ENCODE measurements at regions not wholly inside any gene's neighbourhood (a gene's known extent, or its start where the extent isn't known, plus 50 kb on each side); places are given as distances from the start of the nearest gene placed in this dataset.

GRCh38 chrX:7263961-7264360 is 116.0 kb upstream of the PUDP start:
- no peaks in the 10 kb centered on the region for H3K36me3 ChIP-seq (ENCODE audit: control insufficient read depth, insufficient read depth, low read length)
- DNase-seq: no peak
- no peak overlapping the region for H2AK5ac ChIP-seq (ENCODE audit: low read length)
- no peak overlapping the region for H3K4ac ChIP-seq (ENCODE audit: low read depth, low read length)
- H4K8ac ChIP-seq (ENCODE audit: low read depth, low read length): no peak overlapping the region
- no peak overlapping the region for H3K23ac ChIP-seq (ENCODE audit: low read length)
- H3K56ac ChIP-seq (ENCODE audit: low read length): no peak overlapping the region
- no peak overlapping the region for H3K9ac ChIP-seq (ENCODE audit: low read length)
- H3K79me2 ChIP-seq (ENCODE audit: control insufficient read depth, insufficient read depth, low read length): no peaks in the 10 kb centered on the region
- no peak overlapping the region for H2BK5ac ChIP-seq (ENCODE audit: low read length)
- no CpG with 5 or more reads among the region's 3 CpGs for WGBS (ENCODE audit: extremely low coverage, insufficient coverage, low lambda C conversion rate)
- no peak overlapping the region for H3K4me3 ChIP-seq (ENCODE audit: low read length)
- H2BK120ac ChIP-seq (ENCODE audit: low read depth, low read length): no peak overlapping the region
- H2BK15ac ChIP-seq (replicated peaks; ENCODE audit: low read depth): no peak overlapping the region
- no peaks in the 10 kb centered on the region for H3K79me1 ChIP-seq (ENCODE audit: low read length)
- H3K4me2 ChIP-seq (ENCODE audit: low read length): no peak overlapping the region
- no peaks in the 10 kb centered on the region for H3K4me1 ChIP-seq (ENCODE audit: control insufficient read depth, low read depth, low read length)
- H3K18ac ChIP-seq (ENCODE audit: low read length): no peak overlapping the region
- H3K27me3 ChIP-seq (ENCODE audit: insufficient read depth, low read length, poor library complexity): no peaks in the 10 kb centered on the region
- no peak overlapping the region for H3K27ac ChIP-seq (ENCODE audit: low read depth, low read length)
- H4K5ac ChIP-seq (ENCODE audit: low read length): no peak overlapping the region

GRCh38 chrX:7263330-7263729 is 115.4 kb upstream of the PUDP start:
- H3K4me2 ChIP-seq (ENCODE audit: low read length): no peak overlapping the region
- H3K27ac ChIP-seq (ENCODE audit: low read depth, low read length): no peak overlapping the region
- DNase-seq: no peak
- no peak overlapping the region for H2BK120ac ChIP-seq (ENCODE audit: low read depth, low read length)
- H3K23ac ChIP-seq (ENCODE audit: low read length): no peak overlapping the region
- no peaks in the 10 kb centered on the region for H3K4me1 ChIP-seq (ENCODE audit: control insufficient read depth, low read depth, low read length)
- H3K56ac ChIP-seq (ENCODE audit: low read length): no peak overlapping the region
- H3K36me3 ChIP-seq (ENCODE audit: control insufficient read depth, insufficient read depth, low read length): no peaks in the 10 kb centered on the region
- H3K4ac ChIP-seq (ENCODE audit: low read depth, low read length): no peak overlapping the region
- H2AK5ac ChIP-seq (ENCODE audit: low read length): no peak overlapping the region
- H4K8ac ChIP-seq (ENCODE audit: low read depth, low read length): no peak overlapping the region
- H3K4me3 ChIP-seq (ENCODE audit: low read length): no peak overlapping the region
- H2BK5ac ChIP-seq (ENCODE audit: low read length): no peak overlapping the region
- H4K5ac ChIP-seq (ENCODE audit: low read length): no peak overlapping the region
- no CpG with 5 or more reads among the region's 5 CpGs for WGBS (ENCODE audit: extremely low coverage, insufficient coverage, low lambda C conversion rate)
- H2BK15ac ChIP-seq (replicated peaks; ENCODE audit: low read depth): no peak overlapping the region
- H3K9ac ChIP-seq (ENCODE audit: low read length): no peak overlapping the region
- no peaks in the 10 kb centered on the region for H3K79me2 ChIP-seq (ENCODE audit: control insufficient read depth, insufficient read depth, low read length)
- no peaks in the 10 kb centered on the region for H3K79me1 ChIP-seq (ENCODE audit: low read length)
- H3K18ac ChIP-seq (ENCODE audit: low read length): no peak overlapping the region
- H3K27me3 ChIP-seq (ENCODE audit: insufficient read depth, low read length, poor library complexity): no peaks in the 10 kb centered on the region

GRCh38 chrX:7262551-7262950 is 114.6 kb upstream of the PUDP start:
- no peak overlapping the region for H2AK5ac ChIP-seq (ENCODE audit: low read length)
- H3K4me2 ChIP-seq (ENCODE audit: low read length): no peak overlapping the region
- DNase-seq: no peak
- no peaks in the 10 kb centered on the region for H3K79me1 ChIP-seq (ENCODE audit: low read length)
- H4K5ac ChIP-seq (ENCODE audit: low read length): no peak overlapping the region
- H3K4me1 ChIP-seq (ENCODE audit: control insufficient read depth, low read depth, low read length): no peaks in the 10 kb centered on the region
- no peak overlapping the region for H3K9ac ChIP-seq (ENCODE audit: low read length)
- no peak overlapping the region for H2BK15ac ChIP-seq (replicated peaks; ENCODE audit: low read depth)
- H2BK5ac ChIP-seq (ENCODE audit: low read length): no peak overlapping the region
- H2BK120ac ChIP-seq (ENCODE audit: low read depth, low read length): no peak overlapping the region
- H3K4ac ChIP-seq (ENCODE audit: low read depth, low read length): no peak overlapping the region
- H3K27ac ChIP-seq (ENCODE audit: low read depth, low read length): no peak overlapping the region
- no peaks in the 10 kb centered on the region for H3K27me3 ChIP-seq (ENCODE audit: insufficient read depth, low read length, poor library complexity)
- H3K23ac ChIP-seq (ENCODE audit: low read length): no peak overlapping the region
- H3K79me2 ChIP-seq (ENCODE audit: control insufficient read depth, insufficient read depth, low read length): no peaks in the 10 kb centered on the region
- no peak overlapping the region for H4K8ac ChIP-seq (ENCODE audit: low read depth, low read length)
- H3K18ac ChIP-seq (ENCODE audit: low read length): no peak overlapping the region
- H3K4me3 ChIP-seq (ENCODE audit: low read length): no peak overlapping the region
- no peaks in the 10 kb centered on the region for H3K36me3 ChIP-seq (ENCODE audit: control insufficient read depth, insufficient read depth, low read length)
- H3K56ac ChIP-seq (ENCODE audit: low read length): no peak overlapping the region

GRCh38 chrX:7261672-7262332 is 113.8 kb upstream of the PUDP start:
- H3K79me1 ChIP-seq (ENCODE audit: low read length): no peaks in the 10 kb centered on the region
- no CpG with 5 or more reads among the region's 5 CpGs for WGBS (ENCODE audit: extremely low coverage, insufficient coverage, low lambda C conversion rate)
- H2BK120ac ChIP-seq (ENCODE audit: low read depth, low read length): no peak overlapping the region
- DNase-seq: no peak
- no peak overlapping the region for H3K18ac ChIP-seq (ENCODE audit: low read length)
- no peak overlapping the region for H3K4me2 ChIP-seq (ENCODE audit: low read length)
- no peaks in the 10 kb centered on the region for H3K27me3 ChIP-seq (ENCODE audit: insufficient read depth, low read length, poor library complexity)
- no peaks in the 10 kb centered on the region for H3K79me2 ChIP-seq (ENCODE audit: control insufficient read depth, insufficient read depth, low read length)
- no peak overlapping the region for H3K9ac ChIP-seq (ENCODE audit: low read length)
- no peaks in the 10 kb centered on the region for H3K36me3 ChIP-seq (ENCODE audit: control insufficient read depth, insufficient read depth, low read length)
- H3K4ac ChIP-seq (ENCODE audit: low read depth, low read length): no peak overlapping the region
- no peak overlapping the region for H4K5ac ChIP-seq (ENCODE audit: low read length)
- no peak overlapping the region for H3K23ac ChIP-seq (ENCODE audit: low read length)
- H3K27ac ChIP-seq (ENCODE audit: low read depth, low read length): no peak overlapping the region
- no peak overlapping the region for H3K4me3 ChIP-seq (ENCODE audit: low read length)
- no peak overlapping the region for H2BK15ac ChIP-seq (replicated peaks; ENCODE audit: low read depth)
- H3K56ac ChIP-seq (ENCODE audit: low read length): no peak overlapping the region
- no peak overlapping the region for H4K8ac ChIP-seq (ENCODE audit: low read depth, low read length)
- no peaks in the 10 kb centered on the region for H3K4me1 ChIP-seq (ENCODE audit: control insufficient read depth, low read depth, low read length)
- H2AK5ac ChIP-seq (ENCODE audit: low read length): no peak overlapping the region
- H2BK5ac ChIP-seq (ENCODE audit: low read length): no peak overlapping the region

GRCh38 chrX:7254144-7254543 is 106.2 kb upstream of the PUDP start:
- H3K56ac ChIP-seq (ENCODE audit: low read length): no peak overlapping the region
- H3K27me3 ChIP-seq (ENCODE audit: insufficient read depth, low read length, poor library complexity): no peaks in the 10 kb centered on the region
- no peaks in the 10 kb centered on the region for H3K36me3 ChIP-seq (ENCODE audit: control insufficient read depth, insufficient read depth, low read length)
- H3K4me3 ChIP-seq (ENCODE audit: low read length): no peak overlapping the region
- no peak overlapping the region for H2BK15ac ChIP-seq (replicated peaks; ENCODE audit: low read depth)
- no peaks in the 10 kb centered on the region for H3K79me1 ChIP-seq (ENCODE audit: low read length)
- H2BK120ac ChIP-seq (ENCODE audit: low read depth, low read length): no peak overlapping the region
- no peak overlapping the region for H3K27ac ChIP-seq (ENCODE audit: low read depth, low read length)
- H3K4ac ChIP-seq (ENCODE audit: low read depth, low read length): no peak overlapping the region
- H4K8ac ChIP-seq (ENCODE audit: low read depth, low read length): no peak overlapping the region
- H3K4me1 ChIP-seq (ENCODE audit: control insufficient read depth, low read depth, low read length): no peaks in the 10 kb centered on the region
- no CpG with 5 or more reads among the region's 4 CpGs for WGBS (ENCODE audit: extremely low coverage, insufficient coverage, low lambda C conversion rate)
- H4K5ac ChIP-seq (ENCODE audit: low read length): no peak overlapping the region
- DNase-seq: no peak
- no peak overlapping the region for H2BK5ac ChIP-seq (ENCODE audit: low read length)
- H3K4me2 ChIP-seq (ENCODE audit: low read length): no peak overlapping the region
- no peaks in the 10 kb centered on the region for H3K79me2 ChIP-seq (ENCODE audit: control insufficient read depth, insufficient read depth, low read length)
- no peak overlapping the region for H2AK5ac ChIP-seq (ENCODE audit: low read length)
- H3K23ac ChIP-seq (ENCODE audit: low read length): no peak overlapping the region
- no peak overlapping the region for H3K18ac ChIP-seq (ENCODE audit: low read length)
- no peak overlapping the region for H3K9ac ChIP-seq (ENCODE audit: low read length)

- Histone ChIP-seq H3K4me2 (ENCODE audit: low read length) (no peak overlapping the region), H2BK5ac (ENCODE audit: low read length) (no peak overlapping the region), H3K4me3 (ENCODE audit: low read length) (no peak overlapping the region), H3K4me1 (ENCODE audit: control insufficient read depth, low read depth, low read length) (no peaks in the 10 kb centered on the region), H3K23ac (ENCODE audit: low read length) (no peak overlapping the region), H4K5ac (ENCODE audit: low read length) (no peak overlapping the region), H2BK15ac (replicated peaks; ENCODE audit: low read depth) (no peak overlapping the region), H4K8ac (ENCODE audit: low read depth, low read length) (no peak overlapping the region), H3K36me3 (ENCODE audit: control insufficient read depth, insufficient read depth, low read length) (no peaks in the 10 kb centered on the region), H3K79me2 (ENCODE audit: control insufficient read depth, insufficient read depth, low read length) (no peaks in the 10 kb centered on the region), H2AK5ac (ENCODE audit: low read length) (no peak overlapping the region), H3K4ac (ENCODE audit: low read depth, low read length) (no peak overlapping the region), H3K27me3 (ENCODE audit: insufficient read depth, low read length, poor library complexity) (no peaks in the 10 kb centered on the region), H3K9ac (ENCODE audit: low read length) (no peak overlapping the region), H2BK120ac (ENCODE audit: low read depth, low read length) (no peak overlapping the region), H3K79me1 (ENCODE audit: low read length) (no peaks in the 10 kb centered on the region), H3K56ac (ENCODE audit: low read length) (no peak overlapping the region), H3K27ac (ENCODE audit: low read depth, low read length) (no peak overlapping the region), H3K18ac (ENCODE audit: low read length) (no peak overlapping the region)
- DNase-seq: no peak
- no CpG with 5 or more reads among the region's 5 CpGs for WGBS (ENCODE audit: extremely low coverage, insufficient coverage, low lambda C conversion rate)
Observed at GRCh38 chrX:7253565-7253964, 105.6 kb upstream of the PUDP start.

All from mesendoderm (in vitro differentiated cells).